MM.1S (cell line): ENCODE measurements at regions not wholly inside any gene's neighbourhood (a gene's known extent, or its start where the extent isn't known, plus 50 kb on each side); places are given as distances from the start of the nearest gene placed in this dataset.

Experiments
- DNase-seq: peaks from one replicate; pipeline ENCODE4 v3.0.0-alpha.2; 2015
- H2AFZ ChIP-seq: fragments of 300-600 bp; sonication (generic); 2 replicates; pipeline ENCODE4 v1.6.0; 2016; ENCODE audit warnings: antibody characterized with exemption, low read length
- H3F3A ChIP-seq: fragments of 300-600 bp; sonication (generic); 2 replicates; pipeline ENCODE4 v1.6.1; 2016; ENCODE audit warnings: mild to moderate bottlenecking, antibody characterized with exemption, low read length, moderate library complexity, mixed read lengths; ENCODE audit not compliant: insufficient read depth
- H3K27ac ChIP-seq: fragments of 300-600 bp; sonication (generic); 2 replicates; pipeline ENCODE4 v1.5.1; 2016; ENCODE audit warnings: mild to moderate bottlenecking, low read length
- H3K27me3 ChIP-seq: fragments of 300-600 bp; sonication (generic); replicated peaks from 2 replicates; pipeline ENCODE4 v1.6.0; 2016; ENCODE audit warnings: low read length; ENCODE audit not compliant: insufficient read depth
- H3K36me3 ChIP-seq: fragments of 300-600 bp; sonication (generic); replicated peaks from 2 replicates; pipeline ENCODE4 v1.6.1; 2016; ENCODE audit warnings: mild to moderate bottlenecking, low read length, mixed read lengths; ENCODE audit not compliant: insufficient read depth
- H3K4me1 ChIP-seq: fragments of 300-600 bp; sonication (generic); 2 replicates; pipeline ENCODE4 v1.6.1; 2016; ENCODE audit warnings: low read length, mixed read lengths
- H3K4me2 ChIP-seq: fragments of 300-600 bp; sonication (generic); 2 replicates; pipeline ENCODE4 v1.6.0; 2016; ENCODE audit warnings: low read depth, low read length
- H3K4me3 ChIP-seq: fragments of 300-600 bp; sonication (generic); 2 replicates; pipeline ENCODE4 v1.5.1; 2016; ENCODE audit warnings: low read length, mixed read lengths
- H3K79me2 ChIP-seq: fragments of 300-600 bp; sonication (generic); 2 replicates; pipeline ENCODE4 v1.6.1; 2016; ENCODE audit warnings: mixed run types, low read length, mixed read lengths
- H3K9ac ChIP-seq: fragments of 300-600 bp; sonication (generic); 2 replicates; pipeline ENCODE4 v1.6.1; 2016; ENCODE audit warnings: low read length, mixed read lengths
- H3K9me2 ChIP-seq: fragments of 300-600 bp; sonication (generic); replicated peaks from 2 replicates; pipeline ENCODE4 v1.6.1; 2016; ENCODE audit warnings: mild to moderate bottlenecking, low read length, mixed read lengths; ENCODE audit not compliant: insufficient read depth
- H3K9me3 ChIP-seq: fragments of 300-600 bp; sonication (generic); replicated peaks from 2 replicates; pipeline ENCODE4 v1.6.1; 2016; ENCODE audit warnings: mild to moderate bottlenecking, low read length, mixed read lengths; ENCODE audit not compliant: insufficient read depth
- H4K20me1 ChIP-seq: fragments of 300-600 bp; sonication (generic); 2 replicates; pipeline ENCODE4 v1.6.1; 2016; ENCODE audit warnings: mild to moderate bottlenecking, low read length, moderate library complexity, mixed read lengths; ENCODE audit not compliant: insufficient read depth
- EZH2 ChIP-seq: fragments of 300-600 bp; sonication (generic); optimal IDR thresholded peaks from 2 replicates; pipeline ENCODE3; 2017; ENCODE audit warnings: low read depth, mild to moderate bottlenecking, antibody characterized with exemption, low read length, mixed read lengths
- EZH2phosphoT487 ChIP-seq: fragments of 300-600 bp; sonication (generic); IDR thresholded peaks from 2 replicates; pipeline ENCODE4 v1.6.1; 2018; ENCODE audit warnings: antibody characterized with exemption, low read length
- TF ChIP-seq, protein P1 (sequence below): fragments of 300-600 bp; sonication (generic); IDR thresholded peaks from 2 replicates; pipeline ENCODE4 v1.5.1; 2016; ENCODE audit warnings: antibody characterized with exemption, low read length, mixed read lengths

DNA sequence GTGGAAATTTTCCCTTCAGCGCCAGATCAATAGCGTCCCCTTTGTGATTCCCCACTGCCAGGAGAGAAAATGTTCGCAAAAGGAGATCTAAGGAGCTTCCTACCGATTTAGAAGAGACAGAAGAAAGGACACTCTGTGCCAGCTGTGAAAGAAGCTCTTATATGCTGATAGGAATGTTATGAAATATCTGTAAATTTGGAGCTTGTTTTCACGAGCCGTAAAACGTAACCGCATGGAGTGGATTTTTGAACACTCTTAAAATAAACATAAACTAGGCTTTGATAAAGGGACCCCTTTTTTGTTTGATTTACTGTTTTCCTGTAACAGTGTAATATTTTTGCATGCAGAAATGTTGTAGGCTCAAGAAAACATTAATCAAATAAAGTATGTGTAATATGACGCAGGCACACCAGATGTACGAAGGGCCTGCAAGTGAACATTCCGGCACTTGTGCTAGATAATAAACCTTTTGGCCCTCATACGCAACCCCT is 346.8 kb downstream of the ETNK1 start:
- no peak overlapping the region for H3K9ac ChIP-seq
- H3K27ac ChIP-seq: no peak overlapping the region
- no peak for DNase-seq
- H4K20me1 ChIP-seq: no peaks in the 10 kb centered on the region
- H2AFZ ChIP-seq: no peak overlapping the region
- H3K9me3 ChIP-seq: no peaks in the 10 kb centered on the region
- no peaks in the 10 kb centered on the region for H3K79me2 ChIP-seq
- no peaks in the 10 kb centered on the region for H3F3A ChIP-seq
- no peaks in the 10 kb centered on the region for H3K9me2 ChIP-seq
- TF ChIP-seq, protein P1, sequence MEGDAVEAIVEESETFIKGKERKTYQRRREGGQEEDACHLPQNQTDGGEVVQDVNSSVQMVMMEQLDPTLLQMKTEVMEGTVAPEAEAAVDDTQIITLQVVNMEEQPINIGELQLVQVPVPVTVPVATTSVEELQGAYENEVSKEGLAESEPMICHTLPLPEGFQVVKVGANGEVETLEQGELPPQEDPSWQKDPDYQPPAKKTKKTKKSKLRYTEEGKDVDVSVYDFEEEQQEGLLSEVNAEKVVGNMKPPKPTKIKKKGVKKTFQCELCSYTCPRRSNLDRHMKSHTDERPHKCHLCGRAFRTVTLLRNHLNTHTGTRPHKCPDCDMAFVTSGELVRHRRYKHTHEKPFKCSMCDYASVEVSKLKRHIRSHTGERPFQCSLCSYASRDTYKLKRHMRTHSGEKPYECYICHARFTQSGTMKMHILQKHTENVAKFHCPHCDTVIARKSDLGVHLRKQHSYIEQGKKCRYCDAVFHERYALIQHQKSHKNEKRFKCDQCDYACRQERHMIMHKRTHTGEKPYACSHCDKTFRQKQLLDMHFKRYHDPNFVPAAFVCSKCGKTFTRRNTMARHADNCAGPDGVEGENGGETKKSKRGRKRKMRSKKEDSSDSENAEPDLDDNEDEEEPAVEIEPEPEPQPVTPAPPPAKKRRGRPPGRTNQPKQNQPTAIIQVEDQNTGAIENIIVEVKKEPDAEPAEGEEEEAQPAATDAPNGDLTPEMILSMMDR: no peak
- no peak for TF ChIP-seq EZH2
- TF ChIP-seq EZH2phosphoT487: no peak
- no peak overlapping the region for H3K4me3 ChIP-seq
- no peak overlapping the region for H3K4me2 ChIP-seq
- H3K36me3 ChIP-seq: no peaks in the 10 kb centered on the region
- H3K27me3 ChIP-seq: no peaks in the 10 kb centered on the region
- H3K4me1 ChIP-seq: peaks cover 13% of the 10 kb centered on the region

- H3K9me2 ChIP-seq: no peaks in the 10 kb centered on the region
- no peaks in the 10 kb centered on the region for H3K27me3 ChIP-seq
- no peaks in the 10 kb centered on the region for H3K36me3 ChIP-seq
- H3K27ac ChIP-seq: no peak overlapping the region
- H3K4me2 ChIP-seq: no peak overlapping the region
- no peaks in the 10 kb centered on the region for H4K20me1 ChIP-seq
- DNase-seq: no peak
- H3K79me2 ChIP-seq: no peaks in the 10 kb centered on the region
- H3K9ac ChIP-seq: no peak overlapping the region
- no peaks in the 10 kb centered on the region for H3K4me1 ChIP-seq
- H3K9me3 ChIP-seq: no peaks in the 10 kb centered on the region
- H3F3A ChIP-seq: no peaks in the 10 kb centered on the region
- no peak overlapping the region for H2AFZ ChIP-seq
- TF ChIP-seq, protein P1: no peak
- no peak for TF ChIP-seq EZH2
- TF ChIP-seq EZH2phosphoT487: no peak
- no peak overlapping the region for H3K4me3 ChIP-seq
Observed at GRCh38 chr12:22974865-22975264, 349.9 kb downstream of the ETNK1 start.

- H3K9me2 ChIP-seq: no peaks in the 10 kb centered on the region
- TF ChIP-seq, protein P1: no peak
- TF ChIP-seq EZH2: no peak
- TF ChIP-seq EZH2phosphoT487: no peak
- H3K79me2 ChIP-seq: no peaks in the 10 kb centered on the region
- no peaks in the 10 kb centered on the region for H3K9me3 ChIP-seq
- no peak overlapping the region for H2AFZ ChIP-seq
- no peaks in the 10 kb centered on the region for H3K4me1 ChIP-seq
- no peak overlapping the region for H3K4me2 ChIP-seq
- no peak overlapping the region for H3K27ac ChIP-seq
- H3K36me3 ChIP-seq: no peaks in the 10 kb centered on the region
- H3K4me3 ChIP-seq: no peak overlapping the region
- H3F3A ChIP-seq: no peaks in the 10 kb centered on the region
- H3K9ac ChIP-seq: no peak overlapping the region
- no peaks in the 10 kb centered on the region for H3K27me3 ChIP-seq
- DNase-seq: no peak
- no peaks in the 10 kb centered on the region for H4K20me1 ChIP-seq
Observed at GRCh38 chr12:22978962-22979361, 354.0 kb downstream of the ETNK1 start.
